ENCODE measurements at regions not wholly inside any gene's neighbourhood (a gene's known extent, or its start where the extent isn't known, plus 50 kb on each side); places are given as distances from the start of the nearest gene placed in this dataset.

DNA sequence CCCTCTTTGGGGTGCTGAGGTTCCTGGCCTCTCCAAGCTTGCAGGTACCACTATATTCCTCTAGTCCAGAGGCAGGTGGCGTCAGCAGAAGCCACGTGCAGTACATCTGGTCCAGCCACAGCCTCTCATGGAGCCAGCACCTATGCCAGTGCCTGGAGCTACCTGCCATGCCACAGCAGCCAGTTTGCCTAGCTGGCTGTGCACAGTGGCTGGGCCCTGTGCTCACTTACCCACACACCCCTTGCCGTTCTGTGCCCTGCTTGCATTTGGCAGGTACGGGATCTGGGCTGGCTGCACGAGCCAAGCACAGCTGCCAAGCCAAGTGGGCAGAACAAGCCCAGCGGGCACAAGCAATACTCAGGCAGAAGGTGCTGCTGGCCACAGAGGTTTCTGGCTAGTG, 601.1 kb downstream of the EPHA5 start:
- Histone ChIP-seq H3K4me3 (no peak overlapping the region), H3K36me3 (no peaks in the 10 kb centered on the region), H3K27ac (no peak overlapping the region), H3K27me3 (no peaks in the 10 kb centered on the region), H3K4me1 (no peaks in the 10 kb centered on the region), H3K9me3 (no peaks in the 10 kb centered on the region)
- TF ChIP-seq, protein P1, sequence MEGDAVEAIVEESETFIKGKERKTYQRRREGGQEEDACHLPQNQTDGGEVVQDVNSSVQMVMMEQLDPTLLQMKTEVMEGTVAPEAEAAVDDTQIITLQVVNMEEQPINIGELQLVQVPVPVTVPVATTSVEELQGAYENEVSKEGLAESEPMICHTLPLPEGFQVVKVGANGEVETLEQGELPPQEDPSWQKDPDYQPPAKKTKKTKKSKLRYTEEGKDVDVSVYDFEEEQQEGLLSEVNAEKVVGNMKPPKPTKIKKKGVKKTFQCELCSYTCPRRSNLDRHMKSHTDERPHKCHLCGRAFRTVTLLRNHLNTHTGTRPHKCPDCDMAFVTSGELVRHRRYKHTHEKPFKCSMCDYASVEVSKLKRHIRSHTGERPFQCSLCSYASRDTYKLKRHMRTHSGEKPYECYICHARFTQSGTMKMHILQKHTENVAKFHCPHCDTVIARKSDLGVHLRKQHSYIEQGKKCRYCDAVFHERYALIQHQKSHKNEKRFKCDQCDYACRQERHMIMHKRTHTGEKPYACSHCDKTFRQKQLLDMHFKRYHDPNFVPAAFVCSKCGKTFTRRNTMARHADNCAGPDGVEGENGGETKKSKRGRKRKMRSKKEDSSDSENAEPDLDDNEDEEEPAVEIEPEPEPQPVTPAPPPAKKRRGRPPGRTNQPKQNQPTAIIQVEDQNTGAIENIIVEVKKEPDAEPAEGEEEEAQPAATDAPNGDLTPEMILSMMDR (IDR thresholded peaks at IDR 0.05), result no peak
- TF ChIP-seq POLR2A (IDR thresholded peaks at IDR 0.05), result no peak
- no peak for DNase-seq

DNA sequence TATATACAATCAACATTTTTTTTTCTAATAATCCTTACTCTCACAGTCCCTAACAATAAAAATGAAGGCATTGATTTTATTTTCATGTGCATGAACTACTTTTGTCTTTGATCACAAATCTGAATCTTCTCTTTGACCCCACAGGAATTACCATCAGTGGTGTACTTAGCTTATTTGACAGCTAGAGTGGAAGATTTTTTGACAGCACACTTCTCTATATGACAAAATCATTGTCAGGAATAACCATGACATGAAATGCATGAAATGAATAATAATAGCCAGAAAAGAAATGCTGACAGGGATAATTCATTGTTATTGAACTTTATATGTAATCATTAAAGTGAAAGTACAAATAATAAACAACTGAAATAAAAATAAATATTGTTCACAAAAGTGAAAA, 604.2 kb downstream of the EPHA5 start:
- DNase-seq, result no peak
- Histone ChIP-seq H3K9me3 (no peaks in the 10 kb centered on the region), H3K36me3 (no peaks in the 10 kb centered on the region), H3K4me3 (no peak overlapping the region), H3K27me3 (no peaks in the 10 kb centered on the region), H3K27ac (no peak overlapping the region), H3K4me1 (no peaks in the 10 kb centered on the region)
- TF ChIP-seq, protein P1 (IDR thresholded peaks at IDR 0.05), result no peak
- no peak for TF ChIP-seq POLR2A (IDR thresholded peaks at IDR 0.05)

DNA sequence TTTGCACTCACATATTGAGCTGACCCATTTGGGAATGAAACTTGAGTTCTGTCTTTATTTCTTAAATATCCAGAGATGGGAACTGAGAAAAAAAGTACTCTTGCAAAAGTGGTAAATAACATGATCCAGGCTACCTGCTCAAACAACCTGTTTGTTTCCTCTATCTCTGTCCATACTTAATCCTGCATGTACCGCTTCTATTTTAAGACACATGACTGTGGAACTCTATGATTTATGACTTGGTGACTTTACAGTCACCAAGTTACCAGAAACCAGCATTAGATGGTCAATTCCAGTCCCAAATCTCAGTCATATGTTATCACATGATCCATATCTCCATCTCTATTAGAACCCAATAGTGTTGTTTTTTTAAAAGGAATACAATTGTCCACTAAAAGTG, 606.7 kb downstream of the EPHA5 start:
- H3K4me3 ChIP-seq, result no peak overlapping the region
- no peaks in the 10 kb centered on the region for H3K4me1 ChIP-seq
- H3K36me3 ChIP-seq, result no peaks in the 10 kb centered on the region
- DNase-seq, result no peak
- no peak overlapping the region for H3K27ac ChIP-seq
- H3K9me3 ChIP-seq, result no peaks in the 10 kb centered on the region
- TF ChIP-seq POLR2A (IDR thresholded peaks at IDR 0.05), result no peak
- TF ChIP-seq, protein P1 (IDR thresholded peaks at IDR 0.05), result no peak
- H3K27me3 ChIP-seq, result no peaks in the 10 kb centered on the region

DNA sequence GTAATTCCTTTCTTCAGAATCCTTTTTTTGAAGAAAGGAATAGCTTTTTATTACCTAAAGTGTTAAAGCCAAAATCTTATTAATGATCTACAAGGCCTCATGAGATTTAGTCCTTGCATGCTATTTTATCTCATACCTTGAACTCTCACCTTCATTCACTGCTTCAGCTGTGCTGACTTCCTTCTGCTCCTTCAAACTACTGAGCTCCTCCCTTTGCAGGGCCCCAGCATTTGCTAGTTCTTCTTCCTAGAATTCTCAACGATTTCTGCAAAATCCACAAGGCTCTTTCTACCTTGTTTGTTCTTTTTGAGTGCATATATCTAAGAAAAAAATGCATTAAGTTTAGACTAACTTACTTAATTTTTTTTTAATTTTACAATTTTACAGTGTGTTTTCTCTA, 619.5 kb downstream of the EPHA5 start:
- no peak for TF ChIP-seq POLR2A (IDR thresholded peaks at IDR 0.05)
- TF ChIP-seq, protein P1 (IDR thresholded peaks at IDR 0.05), result no peak
- Histone ChIP-seq H3K9me3 (no peaks in the 10 kb centered on the region), H3K27ac (no peak overlapping the region), H3K36me3 (no peaks in the 10 kb centered on the region), H3K4me3 (no peak overlapping the region), H3K27me3 (no peaks in the 10 kb centered on the region), H3K4me1 (no peaks in the 10 kb centered on the region)
- no peak for DNase-seq

DNA sequence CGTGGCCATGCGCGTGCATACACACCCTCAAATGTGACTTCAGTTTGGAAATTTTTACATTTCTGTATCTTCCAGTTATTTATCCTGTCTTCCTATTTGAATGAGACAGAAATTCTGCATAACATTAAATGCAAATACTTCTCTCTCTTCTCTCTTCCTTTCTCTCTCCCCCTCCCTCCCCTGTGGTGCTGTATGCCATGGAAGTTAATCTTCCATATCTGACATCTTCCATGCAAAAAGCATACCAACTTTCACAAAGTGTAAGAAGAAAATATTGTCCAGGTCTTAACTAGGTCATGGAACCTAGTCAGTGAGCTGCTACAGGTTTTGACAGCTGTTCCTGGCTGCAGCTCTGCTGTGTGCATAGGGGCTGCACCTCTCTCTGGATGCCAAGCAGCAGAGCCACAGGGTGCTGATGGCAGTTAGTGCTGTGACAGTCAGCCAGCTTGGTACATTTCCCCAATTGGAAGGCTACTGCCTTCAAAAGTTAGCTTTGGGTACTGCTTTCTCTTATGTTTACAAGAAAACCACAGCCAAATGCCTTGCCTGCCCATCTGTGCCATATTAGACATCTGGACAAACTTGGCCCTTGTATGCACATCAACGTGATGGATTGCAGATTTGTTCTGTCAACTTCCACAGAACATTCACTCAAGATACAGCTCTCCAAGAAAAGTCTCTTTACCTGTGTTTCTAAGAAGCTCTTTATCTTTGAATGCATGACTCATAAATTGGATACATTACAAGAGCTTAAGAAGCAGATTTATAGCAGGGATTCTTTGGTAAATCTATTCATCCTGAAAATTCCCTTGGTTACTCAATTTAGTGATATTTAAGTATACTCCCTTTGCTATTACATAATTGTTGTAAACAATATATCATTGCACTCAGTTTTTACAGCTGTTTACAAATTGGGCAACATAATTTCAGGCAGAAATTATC, 623.8 kb downstream of the EPHA5 start:
- Histone ChIP-seq H3K27ac (no peak overlapping the region), H3K27me3 (no peaks in the 10 kb centered on the region), H3K36me3 (no peaks in the 10 kb centered on the region), H3K4me3 (no peak overlapping the region), H3K9me3 (no peaks in the 10 kb centered on the region), H3K4me1 (no peaks in the 10 kb centered on the region)
- no peak for DNase-seq
- no peak for TF ChIP-seq POLR2A (IDR thresholded peaks at IDR 0.05)
- TF ChIP-seq, protein P1 (IDR thresholded peaks at IDR 0.05), result no peak

All from Peyer's patch (tissue), 4 donors.